ENCODE measurements at regions not wholly inside any gene's neighbourhood (a gene's known extent, or its start where the extent isn't known, plus 50 kb on each side); places are given as distances from the start of the nearest gene placed in this dataset.
A peak's percentile ranks its signal among the peaks of the same experiment; 100 is the strongest.

DNA sequence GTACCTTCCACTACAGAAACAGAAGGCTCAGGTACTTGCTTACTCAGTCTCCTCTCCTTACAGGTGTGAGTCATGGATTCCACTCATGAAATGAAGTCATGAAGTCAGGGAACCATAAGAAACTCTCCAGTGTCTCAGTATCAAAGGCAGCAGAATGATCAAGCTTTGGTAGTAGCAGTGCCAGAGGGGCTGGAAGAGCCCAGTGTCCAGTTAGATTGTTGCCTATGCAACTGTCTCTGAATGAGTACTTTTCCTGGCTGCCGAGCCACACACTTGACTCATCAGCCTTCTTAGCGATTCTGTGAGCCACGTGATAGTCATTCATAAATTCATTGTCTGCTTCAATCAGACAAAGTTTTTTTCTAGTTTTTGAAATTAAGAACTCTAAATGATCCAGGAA, 52.2 kb upstream of the DTNBP1 start:
- no peak for DNase-seq

- no peak for DNase-seq
These were observed 51.8 kb upstream of the DTNBP1 start for GRCh38 chr6:15714658-15715057.

DNA sequence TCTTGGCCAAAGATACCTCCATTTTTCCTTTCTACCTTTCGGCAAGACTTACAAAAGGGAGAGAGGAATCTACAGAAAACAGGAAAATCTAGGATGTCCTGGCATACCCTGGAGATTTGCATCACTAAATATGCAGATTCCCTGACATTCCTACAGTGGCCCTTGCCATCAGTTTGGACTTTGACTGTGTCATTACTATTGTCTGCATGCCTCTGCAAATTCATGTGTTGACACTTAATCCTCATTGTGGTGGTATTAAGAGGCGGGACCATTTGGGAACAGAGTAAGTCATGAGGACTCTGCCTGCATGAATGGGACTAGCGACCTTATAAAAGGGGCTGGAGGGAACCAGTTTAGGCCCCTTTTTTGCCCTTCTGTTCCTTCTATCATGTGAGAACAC, 50.5 kb upstream of the DTNBP1 start:
- DNase-seq = peak in 1 of 2 experiments; percentile 42

DNA sequence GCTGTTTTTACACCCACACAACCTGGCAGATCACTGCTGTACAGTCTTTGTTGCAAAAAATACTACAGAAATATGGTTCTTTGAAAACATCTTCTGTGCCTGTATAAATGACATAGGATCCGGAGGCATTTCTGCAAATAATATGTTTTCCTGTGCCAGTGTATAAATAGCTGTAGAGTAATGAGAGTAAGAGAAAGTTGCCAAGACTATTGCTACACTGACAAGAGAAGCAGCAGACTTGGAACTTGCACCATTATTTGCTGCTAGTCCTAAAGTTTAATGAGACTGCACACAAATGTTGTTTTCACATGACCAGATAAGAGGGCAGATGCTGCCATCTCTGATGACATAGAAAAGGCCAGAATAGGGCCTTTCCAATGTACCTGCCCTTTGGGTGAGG, 50.0 kb upstream of the DTNBP1 start:
- no peak for DNase-seq
